H1 (cell line): ENCODE measurements at regions not wholly inside any gene's neighbourhood (a gene's known extent, or its start where the extent isn't known, plus 50 kb on each side); places are given as distances from the start of the nearest gene placed in this dataset.

Experiments used
- JUN ChIP-seq: IDR thresholded peaks from 2 replicates; pipeline ENCODE4 v1.6.1; 2011; ENCODE audit warnings: low read depth, mild to moderate bottlenecking, improper control_type of control experiment, low read length
- RFX5 ChIP-seq: IDR thresholded peaks from 2 replicates; pipeline ENCODE4 v1.6.1; 2011; ENCODE audit warnings: low read depth, low read length, improper control_type of control experiment, borderline replicate concordance
- SIN3A ChIP-seq, 2 experiments: IDR thresholded peaks in 1 of 2; conservative IDR thresholded peaks in 1 of 2; 2 replicates each; pipeline ENCODE4 v1.6.1; 2011 to 2012; ENCODE audit warnings: low read length in 2 of 2, improper control_type of control experiment in 1 of 2, low read depth in 1 of 2, mild to moderate bottlenecking in 1 of 2
- TF ChIP-seq, protein P1 (sequence below), 3 experiments: IDR thresholded peaks; 1 replicate in 2 of 3; 2 replicates in 1 of 3; pipeline versions ENCODE4 v1.5.1 to v1.6.1; 2011; ENCODE audit warnings: low read length in 3 of 3, mild to moderate bottlenecking in 3 of 3, inconsistent platforms in 2 of 3, low read depth in 1 of 3, moderate library complexity in 1 of 3; ENCODE audit not compliant: insufficient read depth in 1 of 3; ENCODE audit errors: control extremely low read depth in 1 of 3

DNA sequence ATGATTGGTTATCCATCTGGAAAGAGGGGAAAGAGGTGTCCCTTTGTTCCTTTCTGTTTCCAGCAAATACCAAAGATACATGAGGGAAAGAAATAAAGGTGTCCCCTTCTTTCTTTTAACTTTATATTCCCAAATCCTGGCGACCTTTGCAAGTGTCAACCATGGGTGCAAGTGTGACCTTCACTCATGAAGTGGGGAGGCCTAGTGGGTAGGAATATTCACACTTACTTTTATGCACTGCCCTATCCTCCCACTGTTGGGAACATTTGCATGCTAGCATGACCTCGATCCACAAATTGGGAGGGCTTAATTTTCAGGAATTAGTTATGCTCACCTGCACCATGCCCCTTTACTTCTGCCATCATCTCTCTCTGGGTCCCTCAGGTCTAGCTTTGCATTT lies 70.2 kb upstream of the ZNF804A start:
- TF ChIP-seq, protein P1, sequence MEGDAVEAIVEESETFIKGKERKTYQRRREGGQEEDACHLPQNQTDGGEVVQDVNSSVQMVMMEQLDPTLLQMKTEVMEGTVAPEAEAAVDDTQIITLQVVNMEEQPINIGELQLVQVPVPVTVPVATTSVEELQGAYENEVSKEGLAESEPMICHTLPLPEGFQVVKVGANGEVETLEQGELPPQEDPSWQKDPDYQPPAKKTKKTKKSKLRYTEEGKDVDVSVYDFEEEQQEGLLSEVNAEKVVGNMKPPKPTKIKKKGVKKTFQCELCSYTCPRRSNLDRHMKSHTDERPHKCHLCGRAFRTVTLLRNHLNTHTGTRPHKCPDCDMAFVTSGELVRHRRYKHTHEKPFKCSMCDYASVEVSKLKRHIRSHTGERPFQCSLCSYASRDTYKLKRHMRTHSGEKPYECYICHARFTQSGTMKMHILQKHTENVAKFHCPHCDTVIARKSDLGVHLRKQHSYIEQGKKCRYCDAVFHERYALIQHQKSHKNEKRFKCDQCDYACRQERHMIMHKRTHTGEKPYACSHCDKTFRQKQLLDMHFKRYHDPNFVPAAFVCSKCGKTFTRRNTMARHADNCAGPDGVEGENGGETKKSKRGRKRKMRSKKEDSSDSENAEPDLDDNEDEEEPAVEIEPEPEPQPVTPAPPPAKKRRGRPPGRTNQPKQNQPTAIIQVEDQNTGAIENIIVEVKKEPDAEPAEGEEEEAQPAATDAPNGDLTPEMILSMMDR (IDR thresholded peaks at IDR 0.05; ENCODE audit: control extremely low read depth in 1 of 3, insufficient read depth in 1 of 3, low read depth in 1 of 3, low read length in 3 of 3): no peak
- TF ChIP-seq RFX5 (no peak), JUN (no peak), SIN3A (conservative IDR thresholded peaks at IDR 0.05 in 1 of 2, IDR thresholded peaks at IDR 0.05 in 1 of 2; ENCODE audit: low read depth in 1 of 2, low read length in 2 of 2) (no peak)
